Activated naive CD4-positive, alpha-beta T cell treated with anti-CD3 and anti-CD28 coated beads, Interleukin-2, amount 10 ng/mL, durations not matched to agents 7 days and 5 days (primary cell): ENCODE measurements at regions not wholly inside any gene's neighbourhood (a gene's known extent, or its start where the extent isn't known, plus 50 kb on each side); places are given as distances from the start of the nearest gene placed in this dataset.
"Not testable (repeated sequence)": the region's sequence is repeated elsewhere in the genome, so short reads cannot be mapped to it uniquely, and the experiment has no call there.

ENCODE experiments used
- CTCF ChIA-PET: fragments of 350-600 bp; sonication (Branson Sonifier 250); formaldehyde crosslinking; loops from one replicate; lab custom pipeline; 2021; ENCODE audit warnings: antibody characterized with exemption; lab: Charles Lee
- DNase-seq: peaks from one replicate; pipeline ENCODE4 v3.0.0-alpha.2; 2020
- H3K27ac Mint-ChIP-seq: one replicate; pipeline ENCODE4 v1.8.0; 2021; ENCODE audit warnings: mild to moderate bottlenecking, moderate library complexity, mixed read lengths
- H3K27me3 Mint-ChIP-seq: one replicate; pipeline ENCODE4 v1.8.0; 2021; ENCODE audit warnings: mild to moderate bottlenecking, mixed read lengths
- H3K36me3 Mint-ChIP-seq: one replicate; pipeline ENCODE4 v1.8.0; 2021; ENCODE audit warnings: mixed read lengths
- H3K4me1 Mint-ChIP-seq: one replicate; pipeline ENCODE4 v1.8.0; 2021; ENCODE audit warnings: mixed read lengths
- H3K4me3 Mint-ChIP-seq: one replicate; pipeline ENCODE4 v1.8.0; 2021; ENCODE audit warnings: mild to moderate bottlenecking, moderate library complexity, mixed read lengths
- H3K9me3 Mint-ChIP-seq: one replicate; pipeline ENCODE4 v1.8.0; 2021; ENCODE audit warnings: mixed read lengths

DNA sequence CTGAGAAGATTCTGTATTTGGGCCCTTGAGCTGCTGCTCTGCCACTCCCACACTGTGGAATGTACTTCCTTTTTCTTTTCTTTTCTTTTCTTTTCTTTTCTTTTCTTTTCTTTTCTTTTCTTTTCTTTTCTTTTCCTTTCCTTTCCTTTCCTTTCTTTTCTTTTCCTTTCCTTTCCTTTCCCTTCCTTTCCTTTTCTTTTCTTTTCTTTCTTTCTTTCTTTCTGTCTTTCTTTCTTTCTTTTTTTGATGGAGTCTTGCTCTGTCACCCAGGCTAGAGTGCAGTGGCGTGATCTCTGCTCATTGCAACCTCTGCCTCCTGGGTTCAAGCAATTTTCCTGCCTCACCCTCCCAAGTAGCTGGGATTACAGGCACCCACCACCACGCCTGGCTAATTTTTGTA, 89.8 kb downstream of the DNAAF6 start:
- H3K4me3 Mint-ChIP-seq, H3K36me3 Mint-ChIP-seq, H3K9me3 Mint-ChIP-seq, CTCF ChIA-PET, DNase-seq, H3K27ac Mint-ChIP-seq, H3K4me1 Mint-ChIP-seq, H3K27me3 Mint-ChIP-seq: not testable (repeated sequence)

DNA sequence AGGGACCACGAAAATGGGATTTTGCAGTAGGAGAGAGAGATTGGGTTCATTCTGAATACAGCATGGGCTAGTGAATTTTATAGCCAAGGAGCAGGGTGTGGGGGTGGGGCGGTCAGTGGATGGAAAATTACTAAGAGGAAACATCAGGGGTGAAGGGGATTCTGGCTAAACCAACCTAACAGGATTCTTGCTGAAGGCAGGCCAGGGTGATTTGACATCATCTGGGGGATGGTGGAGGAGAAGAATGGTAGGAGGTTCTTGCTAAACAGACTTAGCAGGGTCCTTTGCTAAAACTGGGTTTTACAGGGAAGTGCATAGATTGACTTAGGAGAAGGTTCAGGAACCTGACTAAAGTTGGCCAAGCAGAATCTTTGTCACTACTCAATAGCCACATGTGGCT, 91.9 kb downstream of the DNAAF6 start:
- DNase-seq = no peak
- H3K36me3 Mint-ChIP-seq = no peaks in the 10 kb centered on the region
- CTCF ChIA-PET = no interaction called here

DNA sequence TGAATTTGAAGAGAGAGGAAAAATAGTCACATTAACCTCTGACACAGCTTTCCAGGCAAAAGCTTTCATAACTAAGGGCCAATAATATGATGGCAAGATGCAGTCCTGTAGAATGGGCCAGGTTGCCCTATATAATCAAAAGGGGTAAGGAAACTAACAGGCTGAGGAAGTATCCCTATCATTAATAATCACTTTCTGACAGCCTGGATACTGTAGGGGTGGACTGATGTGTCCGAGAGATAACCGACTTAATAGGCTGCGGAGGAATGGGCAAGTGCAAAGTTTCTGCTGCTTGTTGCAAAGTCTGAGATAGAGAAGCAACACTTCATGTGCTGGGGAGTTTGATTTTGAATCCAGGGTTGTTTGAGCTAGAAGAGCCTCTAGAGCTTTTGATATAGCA, 94.8 kb downstream of the DNAAF6 start:
- Mint-ChIP-seq H3K9me3 (no peaks in the 10 kb centered on the region), H3K4me1 (no peaks in the 10 kb centered on the region), H3K27me3 (no peaks in the 10 kb centered on the region), H3K36me3 (no peaks in the 10 kb centered on the region), H3K27ac (no peak overlapping the region), H3K4me3 (no peak overlapping the region)
- no peak for DNase-seq
- CTCF ChIA-PET = no interaction called here

More for the DNA sequence above, 91.9 kb downstream of the DNAAF6 start:
- H3K4me3 Mint-ChIP-seq = no peak overlapping the region
- no peaks in the 10 kb centered on the region for H3K27me3 Mint-ChIP-seq
- no peaks in the 10 kb centered on the region for H3K4me1 Mint-ChIP-seq
- H3K9me3 Mint-ChIP-seq = no peaks in the 10 kb centered on the region
- no peak overlapping the region for H3K27ac Mint-ChIP-seq

DNA sequence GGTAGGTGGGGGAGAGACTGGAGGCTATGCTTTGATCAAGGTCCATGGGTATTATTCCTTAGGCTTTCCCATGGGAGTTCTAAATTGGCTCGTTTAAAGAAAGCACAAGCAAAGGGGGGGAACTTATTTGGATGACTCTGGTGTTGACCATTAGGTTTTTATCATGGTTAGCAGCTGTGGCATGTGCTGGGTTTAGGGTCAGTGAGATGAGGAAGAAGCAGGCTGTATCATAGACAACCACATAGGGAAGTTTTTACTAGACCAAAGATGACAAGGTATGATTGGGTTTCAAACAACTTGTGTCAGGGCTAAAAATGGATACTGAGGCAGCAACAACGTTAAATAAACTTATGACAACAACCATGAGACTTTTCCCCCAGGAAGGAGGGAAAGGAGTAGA, 97.7 kb downstream of the DNAAF6 start:
- H3K27ac Mint-ChIP-seq = no peak overlapping the region

DNA sequence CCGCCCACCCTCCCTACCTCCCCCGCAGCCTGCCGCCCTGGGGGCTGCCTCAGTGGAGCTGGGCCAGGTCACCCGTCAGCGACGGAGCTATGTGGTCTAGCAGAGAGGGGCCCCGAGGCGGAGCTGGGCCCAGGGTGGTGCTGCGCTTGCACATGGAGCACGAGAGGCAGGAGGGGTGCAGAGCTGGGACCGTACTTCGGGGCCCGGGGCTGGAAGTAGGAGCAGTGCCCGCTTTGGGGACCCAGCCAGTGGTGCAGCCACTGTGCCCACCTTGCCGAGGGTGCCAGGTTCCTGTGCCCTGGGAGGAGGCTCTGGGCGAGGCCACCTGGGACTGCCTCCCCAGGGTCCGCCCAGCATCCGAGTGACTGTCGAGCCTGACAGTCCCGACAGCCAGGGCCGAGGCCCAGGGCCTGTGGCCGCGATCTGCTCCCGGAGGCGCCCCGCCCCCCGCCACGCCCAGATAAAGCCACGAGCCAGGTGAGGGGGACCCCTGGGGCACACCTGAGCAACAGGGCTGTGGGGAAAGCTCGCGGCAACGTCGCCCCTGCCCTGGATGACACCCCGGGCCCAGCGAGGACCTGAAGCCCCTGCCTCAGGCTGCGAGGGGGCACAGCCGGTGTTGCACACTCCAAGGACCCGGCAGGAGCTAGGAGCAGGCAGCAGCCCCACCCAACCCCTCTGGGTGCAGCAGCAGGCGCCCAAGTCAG, 117.5 kb downstream of the DNAAF6 start:
- Mint-ChIP-seq H3K4me3 (no peak overlapping the region), H3K9me3 (no peaks in the 10 kb centered on the region), H3K4me1 (no peaks in the 10 kb centered on the region), H3K27ac (no peak overlapping the region), H3K27me3 (peaks cover 18% of the 10 kb centered on the region), H3K36me3 (no peaks in the 10 kb centered on the region)
- DNase-seq = no peak
- CTCF ChIA-PET = interaction anchor here (1.0 to 1.8 kb wide), 2 partner anchors 299 to 325 kb away, joined by 3 to 7 read pairs; no protein-coding TSS in a partner anchor

More for the DNA sequence above, 97.7 kb downstream of the DNAAF6 start:
- Mint-ChIP-seq H3K36me3 (no peaks in the 10 kb centered on the region), H3K9me3 (no peaks in the 10 kb centered on the region), H3K27me3 (no peaks in the 10 kb centered on the region), H3K4me1 (no peaks in the 10 kb centered on the region), H3K4me3 (no peak overlapping the region)
- DNase-seq = no peak
- CTCF ChIA-PET = no interaction called here

DNA sequence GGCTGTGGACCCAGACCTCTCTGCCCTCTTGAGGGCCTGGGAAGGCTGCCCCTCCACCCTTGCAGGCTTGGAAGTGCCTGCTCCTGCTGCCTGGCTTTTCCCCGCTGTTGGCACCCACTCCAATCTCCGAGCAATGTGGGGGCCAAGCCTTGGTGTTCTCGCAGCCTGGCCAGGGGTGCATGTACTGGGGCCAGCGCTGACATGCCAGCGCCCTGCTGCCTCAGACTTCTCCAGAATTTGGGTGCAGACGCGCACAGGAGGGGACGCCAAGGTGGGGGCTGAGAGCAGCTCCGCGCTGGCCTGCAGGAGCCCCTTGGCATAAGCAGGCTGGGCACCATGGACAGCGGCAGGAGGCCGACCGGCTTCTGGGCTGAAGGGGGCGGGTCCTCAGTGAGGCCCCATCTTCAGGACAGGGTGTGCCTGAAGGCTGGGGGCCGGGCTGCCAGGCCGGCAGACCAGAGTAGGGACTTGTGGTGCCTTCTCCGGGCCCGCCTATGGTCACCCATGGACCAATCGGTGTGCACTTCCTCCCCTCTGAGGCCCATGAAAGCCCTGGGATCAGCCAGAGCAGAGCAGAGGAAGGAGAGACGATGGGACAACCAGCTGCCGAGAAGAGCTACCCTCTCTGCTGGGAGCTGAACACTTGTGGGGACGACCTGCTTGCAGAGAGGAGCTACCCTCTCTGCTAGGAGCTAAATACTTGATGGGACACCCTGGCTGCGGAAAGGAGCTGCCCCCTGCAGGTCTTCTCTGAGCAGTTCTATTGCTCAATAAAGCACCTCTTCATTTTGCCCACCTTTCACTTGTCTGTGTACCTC, 118.3 kb downstream of the DNAAF6 start:
- Mint-ChIP-seq H3K4me1 (no peaks in the 10 kb centered on the region), H3K27me3 (peaks cover 18% of the 10 kb centered on the region), H3K27ac (no peak overlapping the region), H3K36me3 (no peaks in the 10 kb centered on the region), H3K9me3 (no peaks in the 10 kb centered on the region), H3K4me3 (no peak overlapping the region)
- CTCF ChIA-PET = interaction anchor here (1.0 to 1.8 kb wide), 2 partner anchors 299 to 326 kb away, joined by 3 to 7 read pairs; no protein-coding TSS in a partner anchor
- peak; percentile 26 for DNase-seq

DNA sequence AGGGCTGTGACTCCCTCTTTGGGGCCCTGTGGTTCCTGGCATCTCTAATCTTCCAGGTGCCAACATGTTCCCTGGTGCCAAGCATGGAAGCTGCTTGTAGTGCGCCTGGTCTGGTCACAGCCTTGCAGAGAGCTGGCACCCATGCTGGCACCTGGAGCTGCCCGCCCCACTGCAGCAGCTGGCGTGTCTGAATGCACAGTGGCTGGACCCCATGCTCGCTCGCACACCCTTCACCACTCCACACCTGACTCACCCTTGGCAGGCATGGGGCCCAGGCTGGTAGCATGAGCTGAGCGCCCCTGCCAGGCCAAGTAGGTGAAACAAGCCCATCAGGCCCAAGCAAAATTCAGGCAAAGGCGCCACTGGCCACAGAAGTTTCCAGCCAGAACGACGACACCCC, 119.1 kb downstream of the DNAAF6 start:
- Mint-ChIP-seq H3K36me3 (no peaks in the 10 kb centered on the region), H3K4me3 (no peak overlapping the region), H3K9me3 (no peaks in the 10 kb centered on the region), H3K27me3 (peaks cover 18% of the 10 kb centered on the region), H3K4me1 (no peaks in the 10 kb centered on the region), H3K27ac (no peak overlapping the region)
- CTCF ChIA-PET = interaction anchor here (1.8 kb wide), 1 partner anchor 327 kb away, joined by 7 read pairs; no protein-coding TSS in a partner anchor
- DNase-seq = no peak

DNA sequence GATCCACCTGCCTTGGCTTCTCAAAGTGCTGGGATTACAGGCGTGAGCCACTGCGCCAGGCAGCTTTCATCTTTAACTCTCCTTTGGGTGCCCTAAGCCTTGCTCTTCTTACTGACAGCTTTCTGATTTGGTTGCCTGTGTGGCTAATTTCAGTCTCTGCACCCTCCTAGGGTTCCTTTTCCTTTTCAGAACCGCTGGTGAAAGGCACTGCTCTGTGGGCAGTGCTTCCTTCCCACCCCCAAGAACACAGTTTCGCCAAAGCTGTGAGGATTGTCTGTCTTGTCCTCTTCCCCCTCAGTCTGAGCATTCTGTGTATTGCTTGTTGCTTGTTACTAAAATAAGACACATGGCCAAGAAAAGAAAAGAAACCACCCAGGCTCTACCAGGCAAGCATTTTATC, 101.4 kb upstream of the FRMPD3 start:
- CTCF ChIA-PET = no interaction called here
- no peak overlapping the region for H3K4me3 Mint-ChIP-seq
- H3K27ac Mint-ChIP-seq = no peak overlapping the region

DNA sequence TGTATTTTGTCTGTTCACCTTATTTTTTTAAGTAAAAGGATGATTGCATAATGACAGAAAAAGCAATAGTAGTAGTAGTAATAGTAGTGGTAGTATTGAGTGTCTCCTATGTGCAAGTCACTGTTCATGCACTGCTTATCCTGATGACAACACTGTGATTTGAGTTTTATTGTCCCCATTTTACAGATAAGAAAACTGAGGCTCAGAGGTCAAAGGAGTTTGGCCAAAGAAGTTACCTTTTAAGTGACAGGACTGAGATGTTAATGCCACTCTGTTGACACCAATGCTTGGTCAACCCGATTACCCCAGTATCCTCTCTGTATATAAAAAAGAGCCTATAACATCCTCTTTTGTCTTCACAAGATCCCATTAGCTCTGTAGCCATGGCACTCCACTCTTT, 100.5 kb upstream of the FRMPD3 start:
- no peak for DNase-seq
- no peaks in the 10 kb centered on the region for H3K36me3 Mint-ChIP-seq
- no peaks in the 10 kb centered on the region for H3K4me1 Mint-ChIP-seq
- H3K27me3 Mint-ChIP-seq = peaks cover 5% of the 10 kb centered on the region
- no peak overlapping the region for H3K27ac Mint-ChIP-seq
- H3K9me3 Mint-ChIP-seq = no peaks in the 10 kb centered on the region
- H3K4me3 Mint-ChIP-seq = no peak overlapping the region
- CTCF ChIA-PET = no interaction called here

More for the DNA sequence above, 101.4 kb upstream of the FRMPD3 start:
- Mint-ChIP-seq H3K4me1 (no peaks in the 10 kb centered on the region), H3K27me3 (peaks cover 5% of the 10 kb centered on the region), H3K36me3 (no peaks in the 10 kb centered on the region), H3K9me3 (no peaks in the 10 kb centered on the region)
- DNase-seq = no peak

DNA sequence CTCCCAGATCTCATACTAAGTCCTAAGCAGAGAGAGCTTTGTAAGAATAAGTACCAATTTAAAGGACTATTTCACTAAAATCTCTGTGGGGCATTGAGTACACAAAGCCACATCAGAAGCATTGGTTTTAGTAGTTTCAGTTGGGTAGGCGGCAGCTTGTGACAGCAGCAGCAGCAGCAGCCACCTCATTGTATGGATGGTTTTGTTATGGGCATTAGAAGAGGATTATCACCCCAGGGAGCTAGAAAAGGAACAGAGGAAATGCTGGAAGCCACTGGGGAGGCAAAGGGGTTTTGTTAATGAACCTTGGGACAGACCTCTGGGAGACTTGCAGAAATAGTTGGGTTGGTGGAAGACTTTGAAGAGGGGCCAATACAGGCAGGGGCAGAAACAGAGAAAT, 93.9 kb upstream of the FRMPD3 start:
- Mint-ChIP-seq H3K27ac (no peak overlapping the region), H3K9me3 (no peaks in the 10 kb centered on the region), H3K4me1 (no peaks in the 10 kb centered on the region), H3K4me3 (no peak overlapping the region), H3K36me3 (no peaks in the 10 kb centered on the region), H3K27me3 (peaks cover 7% of the 10 kb centered on the region)
- no peak for DNase-seq
- CTCF ChIA-PET = no interaction called here

DNA sequence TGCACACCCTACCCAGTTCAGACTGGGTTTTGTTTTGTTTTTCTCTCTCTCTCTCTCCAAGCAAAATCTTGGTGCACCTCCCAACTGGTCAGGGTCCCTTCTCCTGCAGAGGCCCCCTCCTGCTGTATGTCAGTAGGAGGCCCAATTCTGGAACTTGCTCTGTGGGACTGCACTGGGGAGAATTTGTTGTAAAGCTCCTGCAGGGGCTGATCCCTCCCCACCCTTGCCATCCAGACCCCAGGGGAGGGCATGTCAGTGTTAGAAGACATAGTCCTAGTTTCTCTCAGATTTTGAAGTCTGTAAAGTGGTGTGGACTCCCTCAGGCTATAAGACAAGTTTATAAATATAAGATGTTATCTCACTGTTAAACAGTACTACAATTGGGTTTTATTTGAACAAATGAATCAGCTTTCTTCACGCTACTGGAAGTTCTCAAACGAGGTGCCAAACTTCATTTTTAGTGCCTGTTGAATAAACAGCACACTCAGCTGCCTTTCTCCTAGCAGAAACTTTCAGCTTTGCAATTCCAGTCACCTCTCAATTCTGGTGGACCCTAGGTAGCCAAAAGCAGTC, 88.6 kb upstream of the FRMPD3 start:
- DNase-seq = no peak
- CTCF ChIA-PET = no interaction called here
- H3K27me3 Mint-ChIP-seq = peaks cover 4% of the 10 kb centered on the region
- no peak overlapping the region for H3K27ac Mint-ChIP-seq
- no peak overlapping the region for H3K4me3 Mint-ChIP-seq
- no peaks in the 10 kb centered on the region for H3K4me1 Mint-ChIP-seq
- H3K36me3 Mint-ChIP-seq = no peaks in the 10 kb centered on the region
- H3K9me3 Mint-ChIP-seq = no peaks in the 10 kb centered on the region

DNA sequence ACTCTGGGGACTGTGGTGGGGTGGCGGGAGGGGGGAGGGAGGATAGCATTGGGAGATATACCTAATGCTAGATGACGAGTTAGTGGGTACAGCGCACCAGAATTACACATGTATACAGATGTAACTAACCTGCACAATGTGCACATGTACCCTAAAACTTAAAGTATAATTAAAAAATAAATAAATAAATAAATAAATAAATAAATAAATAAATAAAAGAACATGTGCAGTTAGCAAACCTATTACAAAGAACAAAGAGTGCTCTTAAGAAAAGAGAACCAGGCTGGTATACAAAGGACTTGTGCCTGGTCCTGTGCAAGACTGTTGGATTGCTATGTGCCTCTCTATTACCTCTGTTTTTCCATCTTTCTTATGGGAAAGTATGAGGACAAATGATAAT, 79.3 kb upstream of the FRMPD3 start:
- not testable (repeated sequence) for H3K4me3 Mint-ChIP-seq

DNA sequence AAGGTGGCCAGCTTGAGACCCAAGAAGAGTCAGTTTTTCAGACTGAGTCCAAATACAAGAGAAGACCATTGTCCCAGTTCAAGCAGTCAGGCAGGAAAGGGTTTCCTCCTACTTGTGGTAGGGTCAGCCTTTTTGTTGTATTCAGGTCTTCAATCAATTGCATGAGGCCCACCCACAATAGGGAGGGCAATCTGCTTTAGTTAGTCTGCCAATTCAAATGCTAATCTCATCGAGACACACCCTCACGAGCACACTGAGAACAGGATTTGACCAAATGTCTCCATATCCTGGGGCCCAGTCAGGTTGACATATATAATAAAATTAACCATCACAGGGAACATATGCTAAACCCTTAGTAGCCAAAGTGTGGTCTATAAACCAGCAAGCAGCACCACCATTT, 75.3 kb upstream of the FRMPD3 start:
- no peak overlapping the region for H3K4me3 Mint-ChIP-seq
- H3K36me3 Mint-ChIP-seq = no peaks in the 10 kb centered on the region
- H3K27me3 Mint-ChIP-seq = no peaks in the 10 kb centered on the region
- no peak overlapping the region for H3K27ac Mint-ChIP-seq
- no peaks in the 10 kb centered on the region for H3K9me3 Mint-ChIP-seq
- CTCF ChIA-PET = no interaction called here
- H3K4me1 Mint-ChIP-seq = no peaks in the 10 kb centered on the region
- DNase-seq = no peak

More for the DNA sequence above, 79.3 kb upstream of the FRMPD3 start:
- H3K27ac Mint-ChIP-seq, H3K27me3 Mint-ChIP-seq, H3K9me3 Mint-ChIP-seq, CTCF ChIA-PET, H3K4me1 Mint-ChIP-seq, DNase-seq, H3K36me3 Mint-ChIP-seq: not testable (repeated sequence)

DNA sequence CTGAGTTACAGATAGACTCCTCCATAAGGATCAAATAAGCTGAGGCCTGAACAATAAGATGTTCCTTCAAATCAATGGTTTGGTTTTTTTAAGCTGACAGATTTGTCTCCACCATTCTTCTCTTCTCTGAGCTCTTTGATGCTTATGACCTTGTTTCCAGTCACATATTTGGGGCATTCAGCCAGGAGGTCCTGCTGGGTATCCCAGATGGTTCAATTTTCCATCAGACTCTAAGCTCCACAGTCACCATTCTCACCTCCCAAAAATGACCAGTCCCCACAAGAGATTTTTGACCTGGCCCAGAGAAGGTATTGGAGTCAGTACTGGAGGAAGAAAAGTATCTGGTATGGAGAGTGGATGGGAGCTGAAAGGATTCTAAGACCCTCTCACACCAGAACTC, 74.6 kb upstream of the FRMPD3 start:
- no peak for DNase-seq
- H3K4me3 Mint-ChIP-seq = no peak overlapping the region
- no peaks in the 10 kb centered on the region for H3K9me3 Mint-ChIP-seq
- H3K27me3 Mint-ChIP-seq = no peaks in the 10 kb centered on the region
- no peaks in the 10 kb centered on the region for H3K36me3 Mint-ChIP-seq
- no peaks in the 10 kb centered on the region for H3K4me1 Mint-ChIP-seq
- no peak overlapping the region for H3K27ac Mint-ChIP-seq
- CTCF ChIA-PET = no interaction called here
